ENCODE measurements at regions not wholly inside any gene's neighbourhood (a gene's known extent, or its start where the extent isn't known, plus 50 kb on each side); places are given as distances from the start of the nearest gene placed in this dataset.
"Not testable (repeated sequence)": the region's sequence is repeated elsewhere in the genome, so short reads cannot be mapped to it uniquely, and the experiment has no call there.

DNA sequence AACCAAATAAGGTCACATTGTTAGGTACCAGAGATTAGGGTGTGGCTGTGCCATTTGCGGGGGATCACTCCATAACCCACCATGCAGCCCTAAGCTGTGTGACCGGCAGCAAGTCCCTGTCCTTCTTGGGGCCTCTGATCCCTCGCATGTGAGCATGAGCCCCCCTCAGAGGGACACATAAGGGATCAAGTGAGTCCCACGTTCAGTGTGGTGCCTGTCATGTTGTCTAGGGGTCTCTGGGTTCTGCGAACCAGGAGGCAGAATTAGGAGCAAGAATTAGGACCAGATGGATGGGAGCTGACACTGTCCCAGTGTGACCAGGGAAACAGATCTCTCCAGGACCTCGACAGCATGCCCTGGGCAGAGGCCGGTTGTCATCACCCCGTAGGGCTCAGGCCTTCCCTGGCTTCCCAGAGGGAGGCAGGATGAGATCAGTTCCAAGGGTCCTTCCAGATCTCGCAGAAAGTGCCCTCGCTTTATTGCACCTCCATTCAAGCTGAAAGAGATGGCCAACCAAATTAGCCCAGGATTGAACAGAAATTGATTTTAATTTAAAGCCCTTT is 113.2 kb upstream of the OTOS start:
- no peak for DNase-seq (ENCODE audit: low read depth, low spot score)

DNA sequence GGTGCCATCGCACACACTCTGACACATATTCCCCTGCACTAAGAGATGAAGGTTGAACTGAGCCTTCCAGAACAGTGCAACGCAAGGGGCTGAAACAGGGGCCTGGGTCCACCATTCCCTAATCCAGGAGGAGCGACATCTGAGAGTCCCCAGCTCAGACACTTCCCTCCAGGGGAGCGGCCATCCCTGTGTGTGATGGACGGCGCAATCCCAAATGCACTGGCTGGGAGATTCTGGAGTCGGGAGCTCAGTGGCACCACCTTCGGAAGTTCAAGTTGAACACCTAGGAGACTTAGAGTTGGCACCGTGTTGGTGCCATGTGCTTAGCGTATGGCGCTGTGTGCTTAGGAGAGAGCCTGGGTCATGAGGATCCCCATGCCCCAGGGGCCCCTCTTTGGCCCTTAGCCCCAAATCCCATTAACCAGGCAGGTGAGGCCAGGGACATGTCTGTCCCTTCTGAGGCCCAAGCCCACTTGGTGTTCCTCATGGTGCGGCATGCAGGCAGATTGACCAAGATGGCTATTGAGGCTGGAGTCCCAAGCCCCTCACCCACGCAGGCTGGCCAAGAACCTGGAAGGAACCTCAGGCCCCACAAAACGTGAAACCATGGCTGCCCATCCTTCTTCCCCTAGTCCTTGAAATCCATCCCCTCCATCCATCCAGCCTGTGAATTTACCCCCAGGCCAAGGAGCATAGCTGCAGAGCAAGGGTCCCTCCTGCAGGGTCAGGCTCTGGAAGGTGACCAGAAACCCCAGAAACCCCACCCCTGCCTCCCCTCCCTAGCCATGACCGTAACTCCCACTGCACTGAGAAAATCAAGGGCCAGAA is 114.1 kb upstream of the OTOS start:
- DNase-seq (ENCODE audit: low read depth, low spot score), result no peak

DNA sequence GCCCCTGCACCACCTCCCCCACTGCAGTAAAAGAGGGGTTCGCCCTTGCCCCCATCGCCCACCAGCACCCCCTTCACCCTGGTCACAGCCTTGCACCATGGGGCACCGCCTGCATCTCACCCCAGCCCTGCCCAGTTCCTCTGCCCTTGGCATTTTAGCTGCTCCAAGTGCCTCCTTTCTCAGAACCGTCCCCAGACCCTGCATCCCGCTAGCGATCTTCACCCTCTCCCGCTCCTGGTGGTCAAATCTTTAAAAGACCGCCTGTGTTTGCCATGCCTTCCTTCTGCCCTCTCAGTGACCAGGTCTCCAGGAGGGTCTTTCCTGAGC is 114.7 kb upstream of the OTOS start:
- DNase-seq (ENCODE audit: low read depth, low spot score), result no peak

DNA sequence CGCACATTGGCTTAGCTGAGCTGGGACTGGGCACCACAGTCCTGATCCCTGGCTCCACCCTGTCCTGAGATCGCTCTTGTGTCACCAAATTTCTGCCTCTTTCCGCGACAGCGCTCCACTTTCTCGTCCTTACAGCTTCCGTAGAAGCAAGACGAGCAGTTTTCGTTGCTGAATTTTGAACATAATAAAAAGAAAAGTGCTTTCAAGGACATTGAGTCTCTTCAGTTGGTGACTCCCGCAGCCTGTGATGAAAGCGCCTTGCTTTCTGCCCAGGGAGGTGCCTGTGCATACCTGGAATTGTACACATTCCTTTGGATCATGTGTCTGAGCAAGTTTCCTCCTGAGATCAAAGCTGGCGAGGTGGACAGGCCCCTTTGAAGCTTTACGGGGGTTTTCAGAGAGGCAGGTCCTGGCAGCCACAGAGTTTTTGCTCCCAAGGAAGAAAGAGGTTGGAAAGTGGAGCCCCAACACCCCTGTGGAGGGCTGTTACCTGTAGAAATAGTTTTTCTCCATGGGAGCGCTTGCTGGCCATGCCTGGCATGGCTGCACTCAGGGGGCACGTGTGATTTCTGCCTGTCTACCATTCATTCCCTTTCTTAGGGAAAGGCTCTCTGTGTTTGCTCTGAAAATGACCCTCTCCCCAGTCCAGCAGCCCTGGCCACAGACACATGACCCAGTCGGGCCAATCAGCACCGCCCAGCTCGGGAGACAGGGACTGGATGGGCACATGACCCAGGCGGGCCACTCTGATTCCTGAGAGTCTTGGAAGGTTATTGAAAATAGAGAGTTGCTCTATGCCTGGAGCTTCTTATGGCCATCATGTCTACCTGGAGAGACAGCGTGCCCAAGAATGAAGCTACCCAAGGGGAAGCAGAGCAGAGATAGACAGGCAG is 115.6 kb upstream of the OTOS start:
- DNase-seq (ENCODE audit: low read depth, low spot score), result no peak

DNA sequence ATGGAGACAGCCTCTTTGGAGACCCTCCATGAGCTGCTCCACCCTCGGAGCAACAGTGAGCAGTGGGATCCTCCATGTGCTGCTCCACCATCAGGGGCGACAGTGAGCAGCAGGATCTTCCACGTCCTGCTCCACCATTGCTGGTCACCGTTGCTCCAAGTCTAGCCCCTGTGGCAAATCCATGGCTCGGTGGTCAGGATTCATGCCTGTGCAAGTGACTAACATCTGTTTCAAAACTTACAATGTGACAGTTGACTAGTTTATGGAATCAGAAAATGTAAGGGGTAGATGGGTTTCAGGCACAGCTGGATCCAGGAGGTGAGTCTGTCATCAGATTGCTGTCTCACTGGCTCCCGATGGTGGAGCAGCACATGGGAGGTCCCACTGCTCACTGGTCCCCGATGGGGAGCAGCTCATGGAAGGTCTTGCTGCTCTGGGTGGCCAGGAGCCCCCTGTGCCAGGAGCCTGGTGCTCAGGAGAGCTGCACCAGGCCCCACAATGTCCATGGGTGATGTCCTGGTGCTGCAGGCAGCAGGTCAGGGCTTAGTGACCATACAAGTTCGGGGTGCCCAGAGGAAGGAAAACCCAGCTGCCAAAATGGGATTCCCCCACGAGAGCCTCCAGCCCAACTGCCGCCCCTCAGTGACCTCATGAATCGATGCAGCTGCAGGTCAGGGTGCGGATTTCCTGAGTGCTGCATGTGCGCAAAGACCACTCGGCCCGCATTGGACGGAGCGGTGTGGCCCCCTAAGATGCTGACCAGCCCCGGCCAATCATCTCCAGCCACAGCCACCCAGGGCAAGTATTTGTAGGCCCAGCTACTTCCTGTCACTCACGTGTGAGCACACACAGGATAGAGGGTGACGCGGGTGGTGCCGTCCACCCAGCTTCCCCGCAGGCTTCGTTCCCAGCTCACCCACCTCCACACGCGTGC is 116.5 kb upstream of the OTOS start:
- DNase-seq (ENCODE audit: low read depth, low spot score), result no peak

DNA sequence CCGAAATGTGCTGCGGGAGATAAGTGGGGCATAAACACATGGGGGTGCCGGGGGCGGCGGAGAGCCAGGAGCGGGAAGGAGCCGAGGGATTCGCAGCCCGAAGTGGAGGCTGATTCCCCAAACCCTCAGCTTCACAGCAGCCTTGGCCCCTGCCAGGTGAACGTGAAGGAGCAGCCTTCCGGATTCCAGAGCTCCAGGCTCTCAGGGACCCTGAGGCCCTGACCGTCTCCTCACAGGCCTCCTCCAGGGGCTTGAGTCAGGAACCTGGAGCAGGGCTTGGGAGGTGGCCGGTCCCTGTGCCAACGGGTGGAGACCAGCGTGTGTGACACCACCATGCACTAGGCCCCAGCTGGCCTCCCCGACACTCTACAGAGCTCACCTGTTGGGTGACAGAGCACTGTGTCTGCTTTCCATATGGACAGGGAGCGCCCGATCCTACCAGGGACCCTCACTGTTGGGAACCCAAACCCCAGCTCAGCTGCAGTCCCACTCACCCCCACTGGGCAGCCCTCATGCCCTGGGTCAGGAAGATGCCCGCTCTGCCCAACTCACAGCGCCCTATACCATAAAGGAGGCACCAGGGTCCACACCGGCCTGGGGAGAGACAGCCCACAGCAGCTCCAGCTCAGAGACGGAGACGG is 117.6 kb upstream of the OTOS start:
- DNase-seq (ENCODE audit: low read depth, low spot score), result no peak

DNA sequence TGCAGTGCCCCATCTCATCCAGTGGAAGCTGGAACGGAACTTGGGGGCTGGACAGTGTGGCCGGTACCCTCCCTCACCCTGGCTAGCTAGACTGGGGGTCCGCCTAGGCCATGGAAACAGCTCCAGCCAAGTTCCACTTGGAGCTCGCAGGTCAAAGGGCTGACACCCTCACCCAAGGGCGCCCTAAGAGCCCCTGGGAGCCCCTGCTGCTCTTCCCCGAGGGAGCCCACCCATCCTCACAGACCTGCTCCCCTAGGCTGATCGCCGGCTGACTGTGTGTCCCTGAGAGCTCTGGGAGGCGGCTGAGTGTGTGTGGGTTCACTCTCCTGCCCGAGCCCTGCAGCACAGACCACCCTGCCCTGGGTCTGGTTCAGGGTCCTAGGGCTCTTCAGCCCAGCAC is 118.2 kb upstream of the OTOS start:
- no peak for DNase-seq (ENCODE audit: low read depth, low spot score)

DNA sequence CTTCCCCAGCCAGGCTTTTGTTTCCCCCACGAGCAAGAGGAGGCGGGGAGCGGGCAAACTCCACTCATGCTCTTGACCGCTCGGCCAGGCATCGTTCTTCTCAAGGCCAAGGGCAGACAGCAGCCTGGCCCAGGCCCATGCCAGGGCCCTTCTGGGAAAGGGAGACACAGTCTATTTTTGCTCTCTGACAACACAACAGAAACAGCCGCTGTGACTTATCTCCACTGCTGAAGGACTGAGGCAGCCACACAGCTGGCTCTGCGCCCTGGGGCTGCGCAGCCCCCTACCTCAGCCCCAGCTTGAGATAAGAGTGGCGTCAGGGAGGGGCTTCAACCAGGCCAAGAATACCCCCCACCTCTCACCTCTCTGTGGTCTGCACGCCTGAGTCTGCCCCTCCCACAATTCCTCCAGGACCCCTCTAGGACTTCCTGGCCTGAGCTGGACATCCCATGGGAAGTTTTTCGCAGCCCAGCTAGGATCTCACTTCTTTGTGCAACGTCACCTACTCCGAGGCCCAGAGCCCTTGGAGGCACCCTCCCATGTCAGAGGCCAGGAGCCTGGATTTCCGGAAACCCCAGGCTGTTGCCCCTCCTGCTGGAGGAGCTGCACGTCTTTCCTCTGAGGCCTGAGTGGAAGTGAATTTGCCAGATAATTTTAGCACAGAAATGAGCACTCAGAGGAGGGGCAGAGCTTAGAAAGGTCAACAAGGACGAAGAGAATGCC is 118.9 kb upstream of the OTOS start:
- DNase-seq (ENCODE audit: low read depth, low spot score), result no peak

DNA sequence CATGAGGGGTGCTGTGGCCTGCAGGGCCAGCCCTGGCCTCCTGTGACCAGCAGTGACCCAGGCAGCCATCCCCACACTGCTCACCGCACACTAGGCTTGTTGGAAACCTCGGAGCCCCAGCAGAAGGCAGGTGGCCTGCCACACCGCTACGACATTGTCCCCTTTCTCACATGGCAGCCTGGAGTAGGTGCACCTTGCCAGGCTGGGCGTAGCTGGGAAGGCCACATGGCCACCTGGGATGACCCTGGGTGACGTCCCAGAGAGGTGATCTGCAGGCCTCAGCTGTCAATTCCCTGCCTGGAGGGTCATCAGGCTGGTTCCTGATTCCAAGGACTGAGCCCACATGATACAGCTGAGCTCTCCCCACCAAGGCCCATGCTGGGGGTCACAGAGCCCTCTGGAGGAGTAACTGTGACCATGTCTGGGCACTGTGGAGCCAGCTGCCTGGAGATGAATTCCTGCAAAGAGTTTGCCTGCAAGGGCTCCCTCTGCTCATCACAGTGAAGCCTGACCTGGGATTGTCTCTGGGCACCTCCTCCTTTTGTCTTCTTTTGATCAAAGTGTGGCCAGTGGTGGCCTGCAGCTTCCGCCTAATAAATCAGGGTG is 119.6 kb upstream of the OTOS start:
- DNase-seq (ENCODE audit: low read depth, low spot score), result no peak

DNA sequence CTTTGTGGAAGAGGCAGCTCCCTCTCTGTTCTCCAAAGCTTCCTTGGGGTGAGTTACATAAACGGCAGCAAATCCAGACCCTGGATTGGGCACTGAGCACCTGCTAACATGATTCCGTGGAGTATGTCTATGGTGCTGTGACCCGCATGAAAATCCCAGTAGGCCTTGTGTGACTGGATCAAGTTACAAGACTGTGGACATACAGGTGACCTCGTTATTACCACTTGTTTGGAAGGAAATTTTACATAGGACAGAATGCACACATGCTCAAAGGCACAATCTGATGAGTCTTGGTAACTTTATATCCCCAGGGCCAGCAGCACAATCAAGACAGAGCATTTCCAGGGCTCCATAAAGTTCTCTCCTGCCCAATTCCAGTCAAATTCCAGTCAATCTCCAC is 120.2 kb upstream of the OTOS start:
- no peak for DNase-seq (ENCODE audit: low read depth, low spot score)

DNA sequence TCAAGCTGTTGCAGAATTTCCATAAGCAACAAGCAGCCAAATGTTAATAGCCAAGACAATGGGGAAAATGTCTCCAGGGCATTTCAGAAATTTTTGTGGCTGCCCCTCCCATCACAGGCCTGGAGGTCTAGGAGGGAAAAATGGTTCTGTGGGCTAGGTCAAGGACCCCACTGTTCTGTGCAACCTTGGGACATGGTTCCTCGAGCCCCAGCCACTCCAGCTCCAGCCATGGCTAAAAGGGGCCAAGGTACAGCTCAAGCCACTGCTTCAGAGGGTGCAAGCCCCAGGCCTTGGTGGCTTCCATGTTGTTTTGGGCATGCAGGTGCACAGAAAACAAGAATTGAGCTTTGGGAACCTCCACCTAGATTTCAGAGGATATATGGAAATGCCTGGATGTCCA is 122.1 kb upstream of the OTOS start:
- DNase-seq (ENCODE audit: low read depth, low spot score), result not testable (repeated sequence)

DNA sequence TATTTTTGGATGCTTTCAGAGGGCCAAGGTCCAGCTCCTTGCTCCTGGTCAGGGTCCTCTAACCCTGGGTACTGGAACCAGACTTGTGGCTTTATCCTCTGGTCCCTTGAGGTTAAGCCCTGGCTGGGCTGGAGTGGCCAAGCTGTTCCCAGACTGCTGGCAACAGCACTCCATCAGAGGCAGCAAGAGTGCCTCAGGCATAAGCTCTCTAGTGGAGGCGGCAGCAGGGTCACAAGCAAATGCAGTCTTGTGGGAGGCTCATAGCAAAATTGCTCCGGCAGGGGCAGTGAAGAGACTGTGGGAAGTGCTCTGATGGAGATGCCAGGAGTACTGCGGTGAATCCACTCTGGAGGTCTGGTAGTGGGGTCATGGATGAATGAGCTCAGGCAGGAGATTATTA is 128.9 kb upstream of the OTOS start:
- no peak for DNase-seq (ENCODE audit: low read depth, low spot score)

DNA sequence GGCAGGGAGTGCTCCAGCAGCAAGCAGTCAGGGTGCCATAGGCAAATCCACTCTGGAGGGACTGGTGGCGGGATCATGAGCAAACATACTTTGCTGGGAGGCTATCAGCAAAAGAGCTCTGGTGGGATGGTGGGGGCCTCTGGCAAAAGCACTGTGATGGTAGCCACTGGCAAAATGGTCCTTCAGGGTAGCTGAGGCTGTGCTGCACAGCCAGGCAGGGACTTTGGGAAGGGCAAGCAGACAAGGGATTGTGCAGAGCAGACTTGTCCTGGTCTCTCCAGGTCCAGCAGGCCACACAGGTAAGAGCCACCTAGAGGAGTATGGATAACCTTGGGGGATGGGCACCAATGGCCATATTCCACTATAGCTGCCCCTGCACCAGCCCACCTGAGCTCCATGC is 129.4 kb upstream of the OTOS start:
- no peak for DNase-seq (ENCODE audit: low read depth, low spot score)

DNA sequence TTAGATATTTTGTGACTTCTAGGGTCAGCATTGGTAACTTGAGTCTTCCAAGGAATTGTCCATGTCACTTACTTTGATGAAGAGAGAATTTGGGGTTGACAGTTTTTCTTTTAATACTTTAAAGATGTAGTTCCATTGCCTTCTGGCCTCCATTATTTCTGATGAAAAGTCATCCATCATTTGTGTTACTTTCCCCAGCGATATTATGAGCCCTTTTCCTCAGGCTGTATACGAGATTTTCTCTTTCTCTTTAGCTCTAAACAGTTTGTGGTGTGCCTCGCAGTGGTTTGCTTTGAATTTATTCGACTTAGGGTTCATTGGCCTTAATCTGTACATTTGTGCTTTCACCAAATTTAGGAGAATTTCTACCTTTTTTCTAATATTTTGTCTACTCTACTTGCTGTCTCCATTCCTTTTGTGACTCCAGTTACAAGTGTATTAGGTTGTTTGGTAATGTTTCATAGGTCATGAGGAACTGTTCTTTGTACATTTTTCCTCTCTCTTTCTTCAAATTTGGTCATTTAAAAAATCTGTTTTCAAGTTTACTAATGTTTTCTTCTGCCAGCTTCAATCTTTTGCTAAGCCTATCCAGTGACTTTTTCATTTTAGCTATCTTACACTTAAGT is 131.4 kb upstream of the OTOS start:
- DNase-seq (ENCODE audit: low read depth, low spot score), result no peak

DNA sequence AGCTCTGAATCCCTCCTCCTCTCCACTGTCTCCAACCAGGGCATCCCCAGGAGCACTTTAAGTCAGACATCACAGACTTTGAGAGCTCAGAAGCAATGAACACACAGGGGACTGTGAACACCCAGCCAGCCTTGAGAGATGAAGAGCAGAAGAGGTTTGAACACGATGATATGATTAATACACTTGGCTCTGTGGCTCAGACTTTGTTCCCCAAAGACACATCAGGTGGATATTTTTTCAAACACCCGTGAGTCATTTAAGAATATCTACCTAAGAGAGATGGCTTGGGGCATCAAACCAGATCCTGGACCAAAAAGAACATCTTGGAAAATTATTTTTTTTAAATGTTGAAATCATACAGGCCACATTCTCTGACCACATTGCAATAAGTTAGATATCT is 134.9 kb upstream of the OTOS start:
- no peak for DNase-seq (ENCODE audit: low read depth, low spot score)

DNA sequence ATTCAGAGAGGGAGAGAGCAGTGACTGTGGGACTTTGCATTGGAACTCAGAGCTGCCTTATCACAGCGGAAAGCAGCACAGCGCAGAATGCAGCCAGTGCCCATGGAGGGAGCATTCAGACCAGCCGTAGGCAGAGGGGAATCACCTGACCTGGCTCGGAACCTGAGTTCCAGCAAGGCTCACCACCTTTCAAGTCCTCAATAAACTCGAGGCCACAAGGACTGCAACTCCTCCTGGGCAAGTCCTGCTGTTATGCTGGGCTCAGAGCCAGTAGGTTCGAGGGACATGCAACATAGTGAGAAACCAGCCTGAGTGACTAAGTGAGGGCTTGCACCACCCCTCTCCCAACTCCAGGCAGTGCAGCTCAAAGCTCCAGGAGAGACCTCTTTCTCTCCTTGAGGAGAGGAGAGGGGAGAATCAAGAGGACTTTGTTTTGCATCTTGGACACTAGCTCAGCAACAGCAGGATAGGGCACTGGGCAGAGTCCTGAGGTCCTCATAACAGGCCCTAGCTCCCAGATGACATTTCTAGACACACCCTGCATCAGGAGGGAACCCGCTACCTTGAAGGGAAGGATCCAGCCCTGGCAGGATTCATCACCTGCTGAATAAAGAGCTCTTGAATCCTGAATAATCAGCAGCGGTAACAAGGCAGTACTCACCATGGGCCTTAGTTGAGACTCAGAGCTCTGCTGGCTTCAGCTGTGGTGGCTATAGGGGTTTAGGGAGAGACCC is 136.8 kb upstream of the OTOS start:
- DNase-seq (ENCODE audit: low read depth, low spot score), result no peak

DNA sequence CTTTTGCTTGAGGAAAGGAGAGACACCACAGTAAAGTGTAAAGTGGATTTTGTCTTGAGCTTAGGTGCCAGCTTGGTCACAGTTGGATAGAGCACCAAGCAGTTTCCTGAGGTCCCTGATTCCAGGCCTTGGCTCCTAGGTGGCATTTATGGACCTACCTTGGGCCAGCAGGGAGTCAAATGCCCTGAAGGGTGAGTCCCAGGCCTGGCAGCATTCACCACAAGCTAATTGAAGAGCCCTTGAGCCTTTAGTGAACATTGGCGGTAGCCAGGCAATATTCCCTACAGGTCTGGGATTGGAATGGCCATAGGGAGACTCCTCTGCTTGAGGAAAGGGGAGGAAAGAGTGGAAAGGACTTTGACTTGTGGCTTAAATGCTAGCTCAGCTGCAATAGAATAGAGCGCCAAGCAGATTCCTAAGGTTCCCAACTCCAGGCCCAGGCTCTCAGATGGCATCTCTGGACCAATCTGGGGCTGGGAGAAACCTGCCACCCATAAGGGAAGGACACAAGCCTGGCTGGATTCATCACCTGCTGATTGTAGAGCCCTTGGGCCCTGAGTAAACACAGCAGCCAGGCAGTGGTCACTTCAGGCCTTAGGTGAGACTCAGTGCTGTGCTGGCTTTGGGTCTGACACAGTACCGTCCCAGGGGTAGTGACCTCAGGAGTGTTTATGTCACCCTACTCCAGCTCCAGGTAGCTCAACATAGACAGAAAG is 137.5 kb upstream of the OTOS start:
- no peak for DNase-seq (ENCODE audit: low read depth, low spot score)

DNA sequence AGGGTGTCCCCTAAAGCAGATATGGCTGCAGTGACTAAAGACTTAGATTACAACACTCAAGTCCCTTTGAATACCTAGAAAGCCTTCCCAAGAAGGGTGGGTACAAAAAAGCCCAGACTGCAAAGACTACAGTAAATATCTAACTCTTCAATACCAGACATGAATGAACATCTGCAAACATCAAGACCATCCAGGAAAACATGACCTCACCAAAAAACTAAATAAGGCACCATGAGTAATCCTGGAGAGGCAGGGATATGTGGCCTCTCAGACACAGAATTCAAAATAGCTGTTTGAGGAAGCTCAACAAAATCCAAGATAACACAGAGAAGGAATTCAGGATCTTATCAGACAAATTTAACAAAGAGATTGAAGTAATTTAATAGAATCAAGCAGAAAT is 138.2 kb upstream of the OTOS start:
- no peak for DNase-seq (ENCODE audit: low read depth, low spot score)
